ENCODE measurements at regions not wholly inside any gene's neighbourhood (a gene's known extent, or its start where the extent isn't known, plus 50 kb on each side); places are given as distances from the start of the nearest gene placed in this dataset.
"Not testable (repeated sequence)": the region's sequence is repeated elsewhere in the genome, so short reads cannot be mapped to it uniquely, and the experiment has no call there.

DNA sequence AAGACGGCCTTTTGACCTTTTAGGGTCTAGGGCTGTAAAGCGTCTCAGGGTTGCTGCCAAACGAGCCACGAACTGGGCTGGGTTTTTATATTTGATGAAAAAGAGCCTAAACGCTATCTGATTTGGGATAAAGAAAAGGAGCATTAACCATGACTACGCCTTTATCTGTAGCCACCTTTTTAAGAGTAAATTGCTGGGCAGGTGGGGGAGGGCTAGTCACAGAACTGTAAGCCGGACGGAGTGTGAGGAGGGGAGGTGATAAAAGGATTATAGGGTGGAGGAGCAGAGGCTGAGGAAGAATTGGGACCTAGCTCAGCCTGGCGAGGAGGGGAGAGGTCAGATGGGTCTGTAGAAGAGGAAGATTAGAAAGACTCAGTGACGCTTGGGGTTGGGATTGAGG, 419.5 kb upstream of the LMO3 start:
- TF ChIP-seq CTCF (IDR thresholded peaks at IDR 0.05 in 4 of 5, conservative IDR thresholded peaks at IDR 0.05 in 1 of 5); POLR2A (IDR thresholded peaks at IDR 0.05): not testable (repeated sequence)
